Mesendoderm (in vitro differentiated cells): ENCODE measurements at regions not wholly inside any gene's neighbourhood (a gene's known extent, or its start where the extent isn't known, plus 50 kb on each side); places are given as distances from the start of the nearest gene placed in this dataset.
"Not testable (repeated sequence)": the region's sequence is repeated elsewhere in the genome, so short reads cannot be mapped to it uniquely, and the experiment has no call there.

Experiments used
- DNase-seq: peaks from one replicate; pipeline ENCODE4 v3.0.0; 2013
- H2AK5ac ChIP-seq: 2 replicates; pipeline ENCODE4 v1.6.1; 2013; ENCODE audit warnings: low read length, inconsistent platforms
- H2BK120ac ChIP-seq: 2 replicates; pipeline ENCODE4 v1.6.1; 2013; ENCODE audit warnings: low read depth, mild to moderate bottlenecking, low read length, moderate library complexity, mixed read lengths
- H2BK15ac ChIP-seq: replicated peaks from 2 replicates; pipeline ENCODE4 v1.6.1; 2013; ENCODE audit warnings: low read depth, mild to moderate bottlenecking, moderate library complexity
- H2BK5ac ChIP-seq: 2 replicates; pipeline ENCODE4 v1.6.1; 2013; ENCODE audit warnings: low read length, inconsistent platforms
- H3K18ac ChIP-seq: 2 replicates; pipeline ENCODE4 v1.6.1; 2013; ENCODE audit warnings: mild to moderate bottlenecking, low read length, mixed read lengths
- H3K23ac ChIP-seq: one replicate; pipeline ENCODE4 v1.6.1; 2013; ENCODE audit warnings: low read length
- H3K27ac ChIP-seq: 2 replicates; pipeline ENCODE4 v1.5.1; 2013; ENCODE audit warnings: low read depth, mild to moderate bottlenecking, inconsistent platforms, low read length, moderate library complexity
- H3K27me3 ChIP-seq: 2 replicates; pipeline ENCODE4 v1.6.1; 2013; ENCODE audit warnings: low read length, control low read depth, mild to moderate bottlenecking, inconsistent platforms; ENCODE audit not compliant: insufficient read depth, poor library complexity
- H3K36me3 ChIP-seq: 2 replicates; pipeline ENCODE4 v1.6.1; 2013; ENCODE audit warnings: low read length, inconsistent platforms; ENCODE audit not compliant: control insufficient read depth, insufficient read depth
- H3K4ac ChIP-seq: one replicate; pipeline ENCODE4 v1.6.1; 2013; ENCODE audit warnings: low read depth, mild to moderate bottlenecking, low read length, moderate library complexity
- H3K4me1 ChIP-seq: 2 replicates; pipeline ENCODE4 v1.6.1; 2013; ENCODE audit warnings: low read depth, low read length, inconsistent platforms; ENCODE audit not compliant: control insufficient read depth
- H3K4me2 ChIP-seq: 2 replicates; pipeline ENCODE4 v1.6.1; 2013; ENCODE audit warnings: low read length
- H3K4me3 ChIP-seq: 2 replicates; pipeline ENCODE4 v1.5.1; 2013; ENCODE audit warnings: mild to moderate bottlenecking, low read length
- H3K56ac ChIP-seq: one replicate; pipeline ENCODE4 v1.6.1; 2013; ENCODE audit warnings: low read length
- H3K79me1 ChIP-seq: 2 replicates; pipeline ENCODE4 v1.6.1; 2013; ENCODE audit warnings: low read length, inconsistent platforms
- H3K79me2 ChIP-seq: 2 replicates; pipeline ENCODE4 v1.6.1; 2013; ENCODE audit warnings: mild to moderate bottlenecking, low read length; ENCODE audit not compliant: control insufficient read depth, insufficient read depth
- H3K9ac ChIP-seq: 2 replicates; pipeline ENCODE4 v1.6.1; 2013; ENCODE audit warnings: low read length, inconsistent platforms
- H4K5ac ChIP-seq: one replicate; pipeline ENCODE4 v1.6.1; 2013; ENCODE audit warnings: low read length
- H4K8ac ChIP-seq: one replicate; pipeline ENCODE4 v1.6.1; 2013; ENCODE audit warnings: low read depth, mild to moderate bottlenecking, control low read depth, low read length, moderate library complexity
- WGBS: extraction: QIAGEN DNeasy Blood & Tissue Kit; methylation state at CpG from one replicate; pipeline ENCODE4 v1.1.7; 2013; ENCODE audit warnings: low lambda C conversion rate, missing lambda C conversion rate; ENCODE audit not compliant: insufficient coverage; ENCODE audit errors: extremely low coverage; 5-methylcytosine and 5-hydroxymethylcytosine counted together

DNA sequence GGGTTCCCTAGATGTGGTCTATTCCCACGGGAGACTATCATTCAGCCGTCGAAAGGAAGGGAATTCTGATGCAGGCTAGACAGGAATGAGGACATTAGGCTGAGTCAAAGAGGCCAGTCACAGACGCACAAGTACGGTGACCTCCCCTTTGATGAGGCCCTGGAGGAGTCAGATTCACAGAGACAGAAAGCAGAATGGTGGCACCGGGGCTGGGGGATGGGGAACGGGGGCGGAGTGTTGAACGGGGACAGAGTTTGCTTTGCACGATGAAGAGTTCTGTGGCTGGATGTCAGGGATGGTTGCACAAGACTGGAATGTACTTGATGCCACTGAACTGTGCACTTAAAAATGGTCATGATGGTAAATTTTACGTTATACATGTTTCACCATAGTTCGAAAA lies 3983.1 kb upstream of the TPTE start:
- H3K79me1 ChIP-seq, H3K27ac ChIP-seq, H3K79me2 ChIP-seq, H3K36me3 ChIP-seq, H4K5ac ChIP-seq, H3K9ac ChIP-seq, H3K27me3 ChIP-seq, H3K23ac ChIP-seq, H3K18ac ChIP-seq, H3K4me2 ChIP-seq, H4K8ac ChIP-seq, H2AK5ac ChIP-seq, H2BK15ac ChIP-seq, DNase-seq, H3K4me1 ChIP-seq, H3K4ac ChIP-seq, H3K4me3 ChIP-seq, H2BK120ac ChIP-seq, H3K56ac ChIP-seq, H2BK5ac ChIP-seq: not testable (repeated sequence)
- no CpG with 5 or more reads among the region's 12 CpGs for WGBS

DNA sequence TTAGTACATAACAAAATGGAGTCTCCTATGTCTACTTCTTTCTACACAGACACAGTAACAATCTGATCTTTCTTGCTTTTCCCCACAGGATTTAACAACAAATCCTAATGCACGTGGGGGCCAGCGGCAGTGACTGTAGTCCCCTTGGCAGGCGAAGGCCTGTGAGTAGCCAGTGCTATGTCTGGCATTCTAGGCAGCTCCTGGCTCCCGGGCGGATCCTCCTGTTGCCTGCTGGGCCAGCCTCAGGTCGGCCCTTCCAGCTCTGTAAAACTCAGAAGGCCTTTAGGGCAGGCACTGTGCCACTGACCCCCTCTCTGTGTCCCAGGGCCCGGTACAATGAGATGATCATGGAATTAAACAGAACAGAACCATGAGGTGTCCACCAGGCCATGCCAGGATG lies 3981.7 kb upstream of the TPTE start:
- H2BK120ac ChIP-seq, H3K79me2 ChIP-seq, H3K79me1 ChIP-seq, H2BK15ac ChIP-seq, DNase-seq, H2AK5ac ChIP-seq, H4K5ac ChIP-seq, H3K27me3 ChIP-seq, H3K23ac ChIP-seq, H3K56ac ChIP-seq, H2BK5ac ChIP-seq, H3K4me1 ChIP-seq, H3K18ac ChIP-seq, H3K4me3 ChIP-seq, H3K4ac ChIP-seq, H3K4me2 ChIP-seq, H4K8ac ChIP-seq, H3K9ac ChIP-seq, H3K36me3 ChIP-seq, H3K27ac ChIP-seq: not testable (repeated sequence)
- no CpG with 5 or more reads among the region's 7 CpGs for WGBS

DNA sequence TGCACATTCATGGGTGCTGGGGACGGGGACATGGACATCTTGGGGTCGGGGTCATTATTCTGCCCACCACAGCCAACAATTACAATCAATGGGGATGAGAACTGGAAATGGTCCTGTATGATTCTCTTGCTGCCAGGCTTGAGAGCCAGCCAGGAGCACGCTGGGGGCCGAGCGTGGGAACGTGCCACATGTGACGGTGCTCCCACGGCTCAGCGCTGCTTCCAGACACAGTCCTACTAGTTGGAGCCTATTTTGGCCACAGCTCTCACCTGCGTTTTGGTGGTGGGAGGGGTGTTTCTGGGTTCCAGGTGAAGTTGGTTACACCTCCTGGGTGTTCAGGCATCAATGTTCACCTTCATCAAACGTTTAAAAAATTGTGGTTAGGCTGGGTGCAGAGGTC lies 3980.3 kb upstream of the TPTE start:
- H4K8ac ChIP-seq, H3K36me3 ChIP-seq, H3K27me3 ChIP-seq, H3K4me2 ChIP-seq, H3K18ac ChIP-seq, H3K79me2 ChIP-seq, H2BK120ac ChIP-seq, H3K56ac ChIP-seq, H2BK5ac ChIP-seq, H3K4me3 ChIP-seq, H3K9ac ChIP-seq, H3K27ac ChIP-seq, H4K5ac ChIP-seq, H3K4me1 ChIP-seq, H3K4ac ChIP-seq, H2AK5ac ChIP-seq, H2BK15ac ChIP-seq, H3K79me1 ChIP-seq, DNase-seq, H3K23ac ChIP-seq: not testable (repeated sequence)
- no CpG with 5 or more reads among the region's 11 CpGs for WGBS

DNA sequence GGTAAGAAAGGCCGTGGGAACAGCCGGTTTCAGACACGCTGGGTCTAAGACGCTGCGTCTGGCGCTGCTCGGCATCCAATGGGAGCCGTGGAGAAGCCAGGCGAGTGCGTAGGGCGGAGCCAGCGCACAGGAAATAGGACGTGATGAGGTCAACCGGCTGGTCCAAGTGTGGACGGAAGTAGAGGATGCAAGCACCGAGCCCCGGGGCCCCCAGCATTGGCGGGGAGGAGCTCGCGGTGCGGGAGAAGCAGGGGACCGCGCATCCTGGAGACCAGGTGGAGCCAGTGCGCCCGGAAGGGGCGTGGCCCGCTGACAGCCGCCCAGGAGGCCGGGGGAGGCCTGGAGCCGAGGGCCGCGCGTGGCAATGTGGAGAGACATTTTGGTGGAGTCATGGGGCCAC lies 3976.1 kb upstream of the TPTE start:
- H3K4me2 ChIP-seq, H3K27ac ChIP-seq, H3K4me3 ChIP-seq, H3K79me2 ChIP-seq, H3K56ac ChIP-seq, H2BK15ac ChIP-seq, H4K5ac ChIP-seq, H3K23ac ChIP-seq, H3K36me3 ChIP-seq, H2AK5ac ChIP-seq, H3K4me1 ChIP-seq, H4K8ac ChIP-seq, DNase-seq, H3K4ac ChIP-seq, H3K18ac ChIP-seq, H2BK5ac ChIP-seq, H3K79me1 ChIP-seq, H2BK120ac ChIP-seq, H3K9ac ChIP-seq, H3K27me3 ChIP-seq: not testable (repeated sequence)
- no CpG with 5 or more reads among the region's 33 CpGs for WGBS

DNA sequence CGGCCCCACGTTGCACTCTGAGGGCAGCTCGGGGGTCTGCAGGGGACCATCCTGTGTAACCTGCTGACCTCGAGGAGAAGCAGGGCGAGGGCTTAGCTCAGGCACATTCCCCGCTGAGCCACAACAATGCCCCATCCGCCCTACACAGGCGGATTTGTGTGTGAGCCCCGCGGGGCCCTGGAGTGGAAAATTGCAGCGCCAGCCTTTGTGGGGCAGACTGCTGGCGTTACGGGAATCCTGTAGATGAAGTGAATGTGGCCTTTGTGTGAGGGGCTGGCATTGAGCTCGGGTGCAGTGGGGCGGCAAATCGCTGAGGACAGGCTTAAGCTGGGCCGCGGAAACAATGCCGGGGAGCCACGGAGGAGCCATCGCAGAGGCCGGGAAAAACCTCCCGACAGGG lies 3970.3 kb upstream of the TPTE start:
- H4K8ac ChIP-seq, H4K5ac ChIP-seq: not testable (repeated sequence)
- WGBS = no CpG with 5 or more reads among the region's 23 CpGs

DNA sequence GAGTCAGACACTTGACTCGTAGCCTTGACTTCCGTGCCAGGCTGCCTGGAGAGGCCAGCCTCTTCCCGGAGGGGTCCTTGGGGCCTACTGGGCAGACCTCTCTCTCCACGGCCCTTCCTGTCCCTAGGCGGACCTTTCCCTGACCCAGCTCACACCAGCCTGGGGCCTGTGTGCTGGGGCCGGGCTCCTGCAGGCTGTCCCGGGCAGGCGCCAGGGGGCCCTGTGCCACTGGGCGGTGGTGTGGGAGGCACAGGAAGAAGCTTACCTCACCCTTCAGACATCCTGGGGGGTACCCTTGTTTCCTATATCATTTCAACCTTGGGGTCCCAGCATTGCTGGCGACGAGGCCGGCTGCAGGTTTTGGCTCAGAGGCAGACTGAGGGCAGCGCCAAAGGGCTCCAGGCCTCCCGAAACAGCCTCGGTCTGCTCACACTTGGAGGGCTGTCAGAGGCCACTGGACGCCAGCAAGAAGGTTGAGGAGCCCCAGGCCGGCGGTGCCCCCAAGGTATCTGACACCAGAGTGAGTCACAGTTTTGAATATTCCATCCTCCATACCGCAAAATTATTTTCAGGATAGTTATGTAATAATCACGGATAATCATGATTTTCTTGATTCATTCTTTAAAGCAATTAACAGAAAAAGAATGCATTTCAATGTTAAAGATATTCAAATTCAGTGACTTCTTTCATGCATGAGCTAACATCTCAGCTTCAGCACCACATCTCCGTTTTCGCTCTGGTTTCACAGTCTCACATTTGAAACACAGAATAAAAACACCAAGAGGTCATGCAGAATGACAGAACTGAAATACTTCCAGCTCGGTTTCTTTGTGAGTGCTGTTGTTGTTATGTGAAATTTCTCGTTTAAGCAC lies 3967.6 kb upstream of the TPTE start:
- not testable (repeated sequence) for H3K79me2 ChIP-seq, DNase-seq, H3K36me3 ChIP-seq, H3K56ac ChIP-seq, H3K4me3 ChIP-seq, H4K8ac ChIP-seq, H3K4me1 ChIP-seq, H2BK120ac ChIP-seq, H4K5ac ChIP-seq, H3K27ac ChIP-seq, H3K18ac ChIP-seq, H3K23ac ChIP-seq, H3K4ac ChIP-seq, H2AK5ac ChIP-seq, H3K79me1 ChIP-seq, H2BK15ac ChIP-seq, H3K9ac ChIP-seq, H3K4me2 ChIP-seq, H2BK5ac ChIP-seq, H3K27me3 ChIP-seq
- WGBS = no CpG with 5 or more reads among the region's 24 CpGs

More for the DNA sequence above, 3970.3 kb upstream of the TPTE start:
- H2BK120ac ChIP-seq, H3K27me3 ChIP-seq, H3K56ac ChIP-seq, H3K36me3 ChIP-seq, H3K4me3 ChIP-seq, DNase-seq, H2BK15ac ChIP-seq, H3K4me2 ChIP-seq, H3K4me1 ChIP-seq, H3K27ac ChIP-seq, H3K23ac ChIP-seq, H3K18ac ChIP-seq, H3K79me2 ChIP-seq, H3K9ac ChIP-seq, H3K79me1 ChIP-seq, H2BK5ac ChIP-seq, H3K4ac ChIP-seq, H2AK5ac ChIP-seq: not testable (repeated sequence)
